ENCODE measurements at regions not wholly inside any gene's neighbourhood (a gene's known extent, or its start where the extent isn't known, plus 50 kb on each side); places are given as distances from the start of the nearest gene placed in this dataset.

DNA sequence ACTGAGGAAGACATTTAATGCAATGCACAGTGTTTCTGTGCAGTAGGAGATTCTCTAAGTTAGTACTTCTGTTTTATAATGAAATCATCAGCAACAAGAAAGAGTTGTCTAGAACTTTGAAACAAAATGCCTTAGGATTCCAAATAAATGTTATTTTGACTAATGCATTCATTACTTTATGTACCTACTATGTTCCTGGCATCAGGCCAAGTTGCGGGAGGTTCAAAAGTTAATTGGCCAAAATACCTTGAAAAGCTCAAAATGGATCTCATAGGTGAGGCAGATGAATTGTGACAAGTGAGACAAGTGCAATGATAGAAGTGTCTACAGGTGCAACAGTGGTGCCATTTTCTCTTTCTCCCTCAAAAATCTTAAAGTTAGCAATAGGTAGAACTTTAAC is 289.4 kb downstream of the TOX3 start (continued):
- TF ChIP-seq, protein P1, sequence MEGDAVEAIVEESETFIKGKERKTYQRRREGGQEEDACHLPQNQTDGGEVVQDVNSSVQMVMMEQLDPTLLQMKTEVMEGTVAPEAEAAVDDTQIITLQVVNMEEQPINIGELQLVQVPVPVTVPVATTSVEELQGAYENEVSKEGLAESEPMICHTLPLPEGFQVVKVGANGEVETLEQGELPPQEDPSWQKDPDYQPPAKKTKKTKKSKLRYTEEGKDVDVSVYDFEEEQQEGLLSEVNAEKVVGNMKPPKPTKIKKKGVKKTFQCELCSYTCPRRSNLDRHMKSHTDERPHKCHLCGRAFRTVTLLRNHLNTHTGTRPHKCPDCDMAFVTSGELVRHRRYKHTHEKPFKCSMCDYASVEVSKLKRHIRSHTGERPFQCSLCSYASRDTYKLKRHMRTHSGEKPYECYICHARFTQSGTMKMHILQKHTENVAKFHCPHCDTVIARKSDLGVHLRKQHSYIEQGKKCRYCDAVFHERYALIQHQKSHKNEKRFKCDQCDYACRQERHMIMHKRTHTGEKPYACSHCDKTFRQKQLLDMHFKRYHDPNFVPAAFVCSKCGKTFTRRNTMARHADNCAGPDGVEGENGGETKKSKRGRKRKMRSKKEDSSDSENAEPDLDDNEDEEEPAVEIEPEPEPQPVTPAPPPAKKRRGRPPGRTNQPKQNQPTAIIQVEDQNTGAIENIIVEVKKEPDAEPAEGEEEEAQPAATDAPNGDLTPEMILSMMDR (conservative IDR thresholded peaks at IDR 0.05; ENCODE audit: low read depth in 2 of 2) = no peak
- TF ChIP-seq EZH2 (IDR thresholded peaks at IDR 0.05; ENCODE audit: low read depth, unreplicated experiment) (no peak), ZNF331 (CRISPR knock-in tag; IDR thresholded peaks at IDR 0.05; ENCODE audit: low read depth) (no peak)

DNA sequence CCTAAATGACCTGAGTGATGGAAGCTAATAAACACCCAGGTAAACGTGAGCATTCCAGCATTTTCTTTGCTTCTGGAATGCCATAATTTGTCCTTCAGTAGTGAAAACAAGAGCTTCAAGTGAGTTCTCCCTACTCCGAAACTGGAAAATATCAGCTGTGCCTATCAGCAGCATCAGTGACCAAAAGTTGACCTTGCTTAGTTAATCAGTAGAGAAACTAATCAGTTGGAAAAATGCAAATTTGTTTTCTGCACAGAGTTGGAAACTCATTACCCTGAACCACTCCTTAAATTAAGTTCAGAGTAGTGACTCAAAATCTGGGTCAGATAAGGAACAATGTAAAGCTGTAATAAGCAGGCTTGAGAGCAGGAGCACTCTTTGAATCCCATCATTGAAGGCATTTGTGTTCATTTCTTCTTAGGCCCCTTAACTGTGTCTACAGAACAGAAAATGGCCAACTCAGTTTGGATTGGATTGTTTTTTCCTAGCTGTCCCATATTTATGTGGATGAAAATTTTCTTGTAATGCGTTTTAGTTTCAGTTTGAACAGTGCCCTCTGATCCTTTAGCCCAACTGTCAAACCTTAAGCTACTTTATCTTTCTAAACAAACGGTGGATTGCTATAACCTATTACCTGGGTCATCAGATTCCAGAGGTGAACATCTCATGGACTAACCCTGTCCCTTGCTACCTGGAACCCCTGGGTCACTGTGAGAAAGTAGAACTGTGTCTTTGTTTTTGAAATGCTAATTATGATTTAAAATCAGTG is 290.4 kb downstream of the TOX3 start:
- Histone ChIP-seq H3F3A (replicated peaks; ENCODE audit: low read depth) (no peaks in the 10 kb centered on the region), H3K9me2 (ENCODE audit: insufficient read depth) (peaks cover 14% of the 10 kb centered on the region; the same call in 1 of the 2 replicates), H3K4me3 (no peak overlapping the region), H3K27me3 (ENCODE audit: insufficient read depth) (no peaks in the 10 kb centered on the region), H2AFZ (no peak overlapping the region; the same call in 1 of the 2 replicates), H4K20me1 (replicated peaks; ENCODE audit: insufficient read depth) (no peaks in the 10 kb centered on the region), H3K79me2 (replicated peaks; ENCODE audit: insufficient read depth) (no peaks in the 10 kb centered on the region), H3K4me1 (ENCODE audit: insufficient read depth) (peaks cover 21% of the 10 kb centered on the region), H3K4me2 (no peak overlapping the region), H3K27ac (ENCODE audit: low read depth) (no peak overlapping the region), H3K36me3 (ENCODE audit: insufficient read depth) (no peaks in the 10 kb centered on the region)
- Mint-ChIP-seq H3K27me3 (ENCODE audit: insufficient read depth, low read depth, poor library complexity) (no peaks in the 10 kb centered on the region), H3K4me1 (peaks cover 24% of the 10 kb centered on the region), H3K9me3 (no peaks in the 10 kb centered on the region), H3K27ac (no peak overlapping the region), H3K4me3 (no peak overlapping the region), H3K36me3 (ENCODE audit: low read depth) (no peaks in the 10 kb centered on the region)
- DNase-seq (ENCODE audit: low spot score) (no peak), ATAC-seq (no peak)
- TF ChIP-seq ZNF331 (CRISPR knock-in tag; IDR thresholded peaks at IDR 0.05; ENCODE audit: low read depth) (no peak), CREB1 (CRISPR knock-in tag; IDR thresholded peaks at IDR 0.05; ENCODE audit: low read depth) (no peak), NANOG (IDR thresholded peaks at IDR 0.05; ENCODE audit: borderline replicate concordance) (no peak), EZH2 (IDR thresholded peaks at IDR 0.05; ENCODE audit: low read depth, unreplicated experiment) (no peak), EZH2phosphoT487 (IDR thresholded peaks at IDR 0.05; ENCODE audit: unreplicated experiment) (no peak)
- TF ChIP-seq, protein P1 (conservative IDR thresholded peaks at IDR 0.05; ENCODE audit: low read depth in 2 of 2) = no peak
- TF ChIP-seq, protein P2, sequence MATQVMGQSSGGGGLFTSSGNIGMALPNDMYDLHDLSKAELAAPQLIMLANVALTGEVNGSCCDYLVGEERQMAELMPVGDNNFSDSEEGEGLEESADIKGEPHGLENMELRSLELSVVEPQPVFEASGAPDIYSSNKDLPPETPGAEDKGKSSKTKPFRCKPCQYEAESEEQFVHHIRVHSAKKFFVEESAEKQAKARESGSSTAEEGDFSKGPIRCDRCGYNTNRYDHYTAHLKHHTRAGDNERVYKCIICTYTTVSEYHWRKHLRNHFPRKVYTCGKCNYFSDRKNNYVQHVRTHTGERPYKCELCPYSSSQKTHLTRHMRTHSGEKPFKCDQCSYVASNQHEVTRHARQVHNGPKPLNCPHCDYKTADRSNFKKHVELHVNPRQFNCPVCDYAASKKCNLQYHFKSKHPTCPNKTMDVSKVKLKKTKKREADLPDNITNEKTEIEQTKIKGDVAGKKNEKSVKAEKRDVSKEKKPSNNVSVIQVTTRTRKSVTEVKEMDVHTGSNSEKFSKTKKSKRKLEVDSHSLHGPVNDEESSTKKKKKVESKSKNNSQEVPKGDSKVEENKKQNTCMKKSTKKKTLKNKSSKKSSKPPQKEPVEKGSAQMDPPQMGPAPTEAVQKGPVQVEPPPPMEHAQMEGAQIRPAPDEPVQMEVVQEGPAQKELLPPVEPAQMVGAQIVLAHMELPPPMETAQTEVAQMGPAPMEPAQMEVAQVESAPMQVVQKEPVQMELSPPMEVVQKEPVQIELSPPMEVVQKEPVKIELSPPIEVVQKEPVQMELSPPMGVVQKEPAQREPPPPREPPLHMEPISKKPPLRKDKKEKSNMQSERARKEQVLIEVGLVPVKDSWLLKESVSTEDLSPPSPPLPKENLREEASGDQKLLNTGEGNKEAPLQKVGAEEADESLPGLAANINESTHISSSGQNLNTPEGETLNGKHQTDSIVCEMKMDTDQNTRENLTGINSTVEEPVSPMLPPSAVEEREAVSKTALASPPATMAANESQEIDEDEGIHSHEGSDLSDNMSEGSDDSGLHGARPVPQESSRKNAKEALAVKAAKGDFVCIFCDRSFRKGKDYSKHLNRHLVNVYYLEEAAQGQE (IDR thresholded peaks at IDR 0.05; ENCODE audit: unreplicated experiment) = no peak
- TF ChIP-seq, protein P3, sequence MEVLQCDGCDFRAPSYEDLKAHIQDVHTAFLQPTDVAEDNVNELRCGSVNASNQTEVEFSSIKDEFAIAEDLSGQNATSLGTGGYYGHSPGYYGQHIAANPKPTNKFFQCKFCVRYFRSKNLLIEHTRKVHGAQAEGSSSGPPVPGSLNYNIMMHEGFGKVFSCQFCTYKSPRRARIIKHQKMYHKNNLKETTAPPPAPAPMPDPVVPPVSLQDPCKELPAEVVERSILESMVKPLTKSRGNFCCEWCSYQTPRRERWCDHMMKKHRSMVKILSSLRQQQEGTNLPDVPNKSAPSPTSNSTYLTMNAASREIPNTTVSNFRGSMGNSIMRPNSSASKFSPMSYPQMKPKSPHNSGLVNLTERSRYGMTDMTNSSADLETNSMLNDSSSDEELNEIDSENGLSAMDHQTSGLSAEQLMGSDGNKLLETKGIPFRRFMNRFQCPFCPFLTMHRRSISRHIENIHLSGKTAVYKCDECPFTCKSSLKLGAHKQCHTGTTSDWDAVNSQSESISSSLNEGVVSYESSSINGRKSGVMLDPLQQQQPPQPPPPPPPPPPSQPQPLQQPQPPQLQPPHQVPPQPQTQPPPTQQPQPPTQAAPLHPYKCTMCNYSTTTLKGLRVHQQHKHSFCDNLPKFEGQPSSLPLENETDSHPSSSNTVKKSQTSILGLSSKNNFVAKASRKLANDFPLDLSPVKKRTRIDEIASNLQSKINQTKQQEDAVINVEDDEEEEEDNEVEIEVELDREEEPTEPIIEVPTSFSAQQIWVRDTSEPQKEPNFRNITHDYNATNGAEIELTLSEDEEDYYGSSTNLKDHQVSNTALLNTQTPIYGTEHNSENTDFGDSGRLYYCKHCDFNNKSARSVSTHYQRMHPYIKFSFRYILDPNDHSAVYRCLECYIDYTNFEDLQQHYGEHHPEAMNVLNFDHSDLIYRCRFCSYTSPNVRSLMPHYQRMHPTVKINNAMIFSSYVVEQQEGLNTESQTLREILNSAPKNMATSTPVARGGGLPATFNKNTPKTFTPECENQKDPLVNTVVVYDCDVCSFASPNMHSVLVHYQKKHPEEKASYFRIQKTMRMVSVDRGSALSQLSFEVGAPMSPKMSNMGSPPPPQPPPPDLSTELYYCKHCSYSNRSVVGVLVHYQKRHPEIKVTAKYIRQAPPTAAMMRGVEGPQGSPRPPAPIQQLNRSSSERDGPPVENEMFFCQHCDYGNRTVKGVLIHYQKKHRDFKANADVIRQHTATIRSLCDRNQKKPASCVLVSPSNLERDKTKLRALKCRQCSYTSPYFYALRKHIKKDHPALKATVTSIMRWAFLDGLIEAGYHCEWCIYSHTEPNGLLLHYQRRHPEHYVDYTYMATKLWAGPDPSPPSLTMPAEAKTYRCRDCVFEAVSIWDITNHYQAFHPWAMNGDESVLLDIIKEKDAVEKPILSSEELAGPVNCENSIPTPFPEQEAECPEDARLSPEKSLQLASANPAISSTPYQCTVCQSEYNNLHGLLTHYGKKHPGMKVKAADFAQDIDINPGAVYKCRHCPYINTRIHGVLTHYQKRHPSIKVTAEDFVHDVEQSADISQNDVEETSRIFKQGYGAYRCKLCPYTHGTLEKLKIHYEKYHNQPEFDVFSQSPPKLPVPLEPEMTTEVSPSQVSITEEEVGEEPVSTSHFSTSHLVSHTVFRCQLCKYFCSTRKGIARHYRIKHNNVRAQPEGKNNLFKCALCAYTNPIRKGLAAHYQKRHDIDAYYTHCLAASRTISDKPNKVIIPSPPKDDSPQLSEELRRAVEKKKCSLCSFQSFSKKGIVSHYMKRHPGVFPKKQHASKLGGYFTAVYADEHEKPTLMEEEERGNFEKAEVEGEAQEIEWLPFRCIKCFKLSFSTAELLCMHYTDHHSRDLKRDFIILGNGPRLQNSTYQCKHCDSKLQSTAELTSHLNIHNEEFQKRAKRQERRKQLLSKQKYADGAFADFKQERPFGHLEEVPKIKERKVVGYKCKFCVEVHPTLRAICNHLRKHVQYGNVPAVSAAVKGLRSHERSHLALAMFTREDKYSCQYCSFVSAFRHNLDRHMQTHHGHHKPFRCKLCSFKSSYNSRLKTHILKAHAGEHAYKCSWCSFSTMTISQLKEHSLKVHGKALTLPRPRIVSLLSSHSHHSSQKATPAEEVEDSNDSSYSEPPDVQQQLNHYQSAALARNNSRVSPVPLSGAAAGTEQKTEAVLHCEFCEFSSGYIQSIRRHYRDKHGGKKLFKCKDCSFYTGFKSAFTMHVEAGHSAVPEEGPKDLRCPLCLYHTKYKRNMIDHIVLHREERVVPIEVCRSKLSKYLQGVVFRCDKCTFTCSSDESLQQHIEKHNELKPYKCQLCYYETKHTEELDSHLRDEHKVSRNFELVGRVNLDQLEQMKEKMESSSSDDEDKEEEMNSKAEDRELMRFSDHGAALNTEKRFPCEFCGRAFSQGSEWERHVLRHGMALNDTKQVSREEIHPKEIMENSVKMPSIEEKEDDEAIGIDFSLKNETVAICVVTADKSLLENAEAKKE (CRISPR knock-in tag; IDR thresholded peaks at IDR 0.05) = no peak
